SK-N-MC (cell line): ENCODE measurements at regions not wholly inside any gene's neighbourhood (a gene's known extent, or its start where the extent isn't known, plus 50 kb on each side); places are given as distances from the start of the nearest gene placed in this dataset.
"Not testable (repeated sequence)": the region's sequence is repeated elsewhere in the genome, so short reads cannot be mapped to it uniquely, and the experiment has no call there.

Experiments used
- DNase-seq: peaks from one replicate; pipeline ENCODE4 v3.0.0-alpha.2; 2011; ENCODE audit warnings: low read depth, low spot score
- H3K27ac ChIP-seq: fragments of 200-600 bp; sonication (generic); 2 replicates; pipeline ENCODE4 v1.5.1; 2016; ENCODE audit warnings: mixed run types
- H3K36me3 ChIP-seq: fragments of 200-600 bp; sonication (generic); 2 replicates; pipeline ENCODE4 v1.6.1; 2017; ENCODE audit warnings: antibody characterized with exemption, low read length, mixed read lengths; ENCODE audit not compliant: insufficient read depth
- H3K4me3 ChIP-seq: fragments of 200-600 bp; sonication (generic); 2 replicates; pipeline ENCODE4 v1.5.1; 2016
- H3K9ac ChIP-seq: fragments of 200-600 bp; sonication (generic); 2 replicates; pipeline ENCODE4 v1.8.0; 2017; ENCODE audit warnings: mixed run types, mixed read lengths; ENCODE audit not compliant: insufficient read length
- H3K9me3 ChIP-seq: fragments of 200-600 bp; sonication (generic); 2 replicates; pipeline ENCODE4 v1.6.1; 2017; ENCODE audit warnings: low read depth, mild to moderate bottlenecking, antibody characterized with exemption, low read length, moderate library complexity, mixed read lengths
- EZH2 ChIP-seq: fragments of 200-600 bp; sonication (generic); IDR thresholded peaks from one replicate; pipeline ENCODE4 v1.6.1; 2017; ENCODE audit warnings: antibody characterized with exemption
- FOXP2 ChIP-seq: optimal IDR thresholded peaks from 2 replicates; pipeline ENCODE3; 2011; ENCODE audit warnings: mild to moderate bottlenecking, moderate library complexity; ENCODE audit not compliant: insufficient read depth; ENCODE audit errors: extremely low read length, control extremely low read depth
- POLR2AphosphoS5 ChIP-seq: IDR thresholded peaks from 2 replicates; pipeline ENCODE4 v1.6.1; 2012; ENCODE audit warnings: mild to moderate bottlenecking, low read depth, low read length, borderline replicate concordance

DNA sequence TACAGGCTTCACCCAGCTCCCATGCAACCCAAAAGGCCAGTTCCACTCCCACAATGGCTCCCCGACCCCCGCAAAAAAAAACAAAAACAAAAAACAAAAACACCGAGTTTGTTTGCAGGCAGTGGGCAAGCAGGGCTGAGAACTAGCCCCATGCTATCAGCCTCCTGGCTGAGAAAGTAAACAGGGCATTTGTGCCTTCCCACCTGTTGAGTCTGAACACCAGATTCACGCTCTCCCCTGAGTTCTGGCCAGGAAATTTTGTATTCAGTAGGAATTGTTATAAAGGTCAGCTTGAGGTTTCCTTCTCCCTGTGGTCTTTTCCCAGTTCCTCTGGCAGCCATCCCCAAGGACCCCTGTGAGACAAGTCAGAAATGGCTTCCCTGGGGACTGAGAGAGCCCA, 1066.5 kb downstream of the GLUD2 start:
- DNase-seq: no peak
- Histone ChIP-seq H3K36me3 (no peaks in the 10 kb centered on the region), H3K4me3 (no peak overlapping the region), H3K27ac (no peak overlapping the region), H3K9me3 (no peaks in the 10 kb centered on the region), H3K9ac (no peak overlapping the region)
- TF ChIP-seq EZH2: no peak
- TF ChIP-seq POLR2AphosphoS5: no peak
- no peak for TF ChIP-seq FOXP2

DNA sequence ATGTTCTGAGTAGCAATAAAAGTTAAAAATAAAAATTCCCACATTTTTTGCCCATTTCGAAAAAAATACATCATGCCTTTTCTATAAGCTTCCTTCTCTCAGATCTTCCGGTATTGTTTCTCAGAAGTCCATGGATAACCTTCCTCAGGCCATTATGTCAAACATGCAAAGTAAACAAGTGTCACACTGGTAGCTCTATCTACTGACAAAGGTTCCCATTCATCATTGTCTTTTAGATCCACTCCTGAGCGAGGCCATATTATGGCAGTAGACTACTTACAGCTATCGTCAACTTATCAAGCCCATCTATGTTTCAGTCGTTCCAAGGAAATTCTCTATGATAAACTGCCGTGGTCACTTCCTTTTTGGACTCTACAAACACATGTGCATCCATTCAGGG, 1068.2 kb downstream of the GLUD2 start:
- Histone ChIP-seq H3K4me3 (no peak overlapping the region), H3K36me3 (no peaks in the 10 kb centered on the region), H3K9ac (no peak overlapping the region), H3K9me3 (no peaks in the 10 kb centered on the region), H3K27ac (no peak overlapping the region)
- TF ChIP-seq FOXP2: no peak
- no peak for TF ChIP-seq POLR2AphosphoS5
- TF ChIP-seq EZH2: no peak
- no peak for DNase-seq

- Histone ChIP-seq H3K36me3 (no peaks in the 10 kb centered on the region), H3K4me3 (no peak overlapping the region), H3K9ac (no peak overlapping the region), H3K27ac (no peak overlapping the region), H3K9me3 (no peaks in the 10 kb centered on the region)
- no peak for TF ChIP-seq POLR2AphosphoS5
- no peak for DNase-seq
Measured at GRCh38 chrX:122119361-122119760, 1064.7 kb upstream of the GRIA3 start.

DNA sequence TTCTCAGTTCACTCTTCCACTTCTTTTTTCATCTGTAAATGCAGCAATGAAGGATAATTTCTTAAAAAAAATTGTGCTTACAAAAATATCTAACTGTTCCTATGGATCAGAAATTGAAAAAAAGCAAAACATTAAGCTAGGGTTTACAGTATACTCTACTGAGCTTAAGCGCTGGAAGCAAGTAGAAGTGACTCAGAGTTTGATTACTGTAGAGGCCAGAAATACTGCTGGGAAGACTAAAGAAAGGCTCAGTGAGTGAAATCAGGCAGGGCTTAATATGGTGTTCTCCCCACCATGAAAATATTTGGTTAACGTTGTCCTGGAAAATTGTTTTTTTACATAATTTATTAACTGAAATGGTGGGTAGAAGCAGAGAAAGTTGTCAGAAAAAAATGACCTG, 1061.8 kb upstream of the GRIA3 start:
- H3K27ac ChIP-seq: no peak overlapping the region
- no peak for TF ChIP-seq EZH2
- TF ChIP-seq POLR2AphosphoS5: no peak
- no peak for TF ChIP-seq FOXP2
- no peak overlapping the region for H3K9ac ChIP-seq
- no peaks in the 10 kb centered on the region for H3K36me3 ChIP-seq
- H3K4me3 ChIP-seq: no peak overlapping the region
- no peak for DNase-seq
- no peaks in the 10 kb centered on the region for H3K9me3 ChIP-seq

DNA sequence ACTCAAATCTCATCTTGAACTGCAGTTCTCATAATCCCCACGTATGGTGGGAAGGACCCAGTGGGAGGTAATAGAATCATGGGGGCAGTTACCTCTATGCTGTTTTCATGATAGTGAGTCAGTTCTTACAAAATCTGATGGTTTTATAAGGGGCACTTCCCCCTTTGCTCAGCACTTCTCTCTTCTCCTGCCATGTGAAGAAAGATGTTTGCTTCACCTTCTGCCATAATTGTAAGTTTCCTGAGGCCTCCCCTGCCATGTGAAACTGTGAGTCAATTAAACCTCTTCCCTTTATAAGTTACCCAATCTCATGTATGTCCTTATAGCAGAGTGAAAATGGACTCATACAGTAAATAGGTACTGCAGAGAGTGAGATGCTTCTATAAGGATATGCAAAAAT, 1050.6 kb upstream of the GRIA3 start:
- no peak overlapping the region for H3K9ac ChIP-seq
- no peaks in the 10 kb centered on the region for H3K36me3 ChIP-seq
- no peak for DNase-seq
- H3K4me3 ChIP-seq: no peak overlapping the region
- TF ChIP-seq EZH2: no peak
- TF ChIP-seq POLR2AphosphoS5: no peak
- TF ChIP-seq FOXP2: no peak
- H3K9me3 ChIP-seq: no peaks in the 10 kb centered on the region
- no peak overlapping the region for H3K27ac ChIP-seq

DNA sequence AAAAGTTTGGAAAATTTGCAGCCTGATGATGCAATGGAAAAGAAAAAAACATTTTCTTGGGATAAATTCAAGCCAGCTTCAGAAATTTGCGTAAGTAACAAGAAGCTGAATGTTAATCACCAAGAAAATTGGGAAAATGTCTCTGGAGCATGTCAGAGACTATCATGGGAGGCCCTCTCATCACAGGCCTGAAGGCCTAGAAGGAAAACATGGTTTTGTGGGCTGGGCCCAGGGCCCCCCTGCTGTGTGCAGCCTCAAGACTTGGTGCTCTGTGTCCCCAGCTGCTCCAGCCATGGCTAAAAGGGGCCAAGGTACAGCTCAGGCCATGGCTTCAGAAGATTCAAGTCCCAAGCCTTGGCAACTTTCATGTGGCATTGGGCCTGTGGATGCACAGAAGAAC, 1049.8 kb upstream of the GRIA3 start:
- no peak overlapping the region for H3K4me3 ChIP-seq
- TF ChIP-seq FOXP2: no peak
- TF ChIP-seq EZH2: no peak
- no peak for TF ChIP-seq POLR2AphosphoS5
- no peak for DNase-seq
- no peak overlapping the region for H3K9ac ChIP-seq
- H3K36me3 ChIP-seq: no peaks in the 10 kb centered on the region
- H3K9me3 ChIP-seq: no peaks in the 10 kb centered on the region
- no peak overlapping the region for H3K27ac ChIP-seq

GRCh38 chrX:122135070-122135469, 1049.0 kb upstream of the GRIA3 start:
- Histone ChIP-seq H3K27ac (no peak overlapping the region), H3K9ac (no peak overlapping the region), H3K9me3 (no peaks in the 10 kb centered on the region), H3K4me3 (no peak overlapping the region), H3K36me3 (no peaks in the 10 kb centered on the region)
- DNase-seq: no peak
- no peak for TF ChIP-seq EZH2
- TF ChIP-seq POLR2AphosphoS5: no peak
- no peak for TF ChIP-seq FOXP2

DNA sequence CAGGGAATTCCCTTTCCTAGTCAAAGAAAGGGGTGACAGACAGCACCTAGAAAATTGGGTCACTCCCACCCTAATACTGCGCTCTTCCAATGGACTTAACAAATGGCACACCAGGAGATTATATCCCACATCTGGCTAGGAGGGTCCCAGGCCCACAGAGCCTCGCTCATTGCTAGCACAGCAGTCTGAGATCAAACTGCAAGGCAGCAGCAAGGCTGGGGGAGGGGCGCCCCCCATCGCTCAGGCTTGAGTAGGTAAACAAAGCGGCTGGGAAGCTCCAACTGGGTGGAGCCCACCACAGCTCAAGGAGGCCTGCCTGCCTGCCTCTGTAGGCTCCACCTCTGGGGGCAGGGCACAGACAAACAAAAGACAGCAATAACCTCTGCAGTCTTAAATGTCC, 1043.9 kb upstream of the GRIA3 start:
- H3K9me3 ChIP-seq, DNase-seq, H3K4me3 ChIP-seq, H3K27ac ChIP-seq, H3K36me3 ChIP-seq, H3K9ac ChIP-seq: not testable (repeated sequence)

GRCh38 chrX:122154019-122154418, 1030.1 kb upstream of the GRIA3 start:
- Histone ChIP-seq H3K27ac (no peak overlapping the region), H3K4me3 (no peak overlapping the region), H3K9ac (no peak overlapping the region), H3K9me3 (no peaks in the 10 kb centered on the region), H3K36me3 (no peaks in the 10 kb centered on the region)
- DNase-seq: no peak
- TF ChIP-seq FOXP2 (no peak), EZH2 (no peak), POLR2AphosphoS5 (no peak)

- TF ChIP-seq FOXP2 (no peak), POLR2AphosphoS5 (no peak), EZH2 (no peak)
- no peak for DNase-seq
- H3K36me3 ChIP-seq: no peaks in the 10 kb centered on the region
- H3K27ac ChIP-seq: no peak overlapping the region
- no peak overlapping the region for H3K4me3 ChIP-seq
- no peak overlapping the region for H3K9ac ChIP-seq
- H3K9me3 ChIP-seq: no peaks in the 10 kb centered on the region
Measured at GRCh38 chrX:122168241-122168640, 1015.8 kb upstream of the GRIA3 start.

- Histone ChIP-seq H3K36me3 (no peaks in the 10 kb centered on the region), H3K9me3 (no peaks in the 10 kb centered on the region), H3K4me3 (no peak overlapping the region), H3K27ac (no peak overlapping the region), H3K9ac (no peak overlapping the region)
- TF ChIP-seq FOXP2: no peak
- TF ChIP-seq EZH2: no peak
- TF ChIP-seq POLR2AphosphoS5: no peak
- no peak for DNase-seq
Measured at GRCh38 chrX:122184791-122185190, 999.3 kb upstream of the GRIA3 start.
